HCT116 (cell line): ENCODE measurements at regions not wholly inside any gene's neighbourhood (a gene's known extent, or its start where the extent isn't known, plus 50 kb on each side); places are given as distances from the start of the nearest gene placed in this dataset.

Source experiments
- ATAC-seq: fragments of 200-7000 bp; cut with Tn5 transposase; 2 replicates; pipeline ENCODE4 v1.9.1; 2020; ENCODE audit warnings: mild to moderate bottlenecking, moderate library complexity
- BruUV-seq: library from RNA; stranded (reverse); fragments of 400-500 nt; replicated peaks from 2 replicates; lab custom pipeline; 2021; lab: Mats Ljungman, UMichigan
- CTCF ChIA-PET: fragments of 300-600 bp; sonication (Branson Sonifier 250); formaldehyde crosslinking; loops from one replicate; lab custom pipeline; 2021; ENCODE audit warnings: antibody characterized with exemption; lab: Charles Lee
- POLR2A ChIA-PET: fragments of 300-600, 350-600 bp; sonication (Branson Sonifier 250); formaldehyde crosslinking; loops from one replicate; lab custom pipeline; 2021; ENCODE audit warnings: antibody characterized with exemption; lab: Charles Lee
- RAD21 ChIA-PET, 2 experiments: fragments of 300-600 bp; sonication (Branson Sonifier 250); formaldehyde crosslinking; loops; one replicate each; lab custom pipeline; 2023; ENCODE audit warnings: low total read pairs in 2 of 2; ENCODE audit not compliant: uncharacterized antibody in 2 of 2, unreplicated experiment in 2 of 2, low non-redundant PET in 1 of 2; lab: Charles Lee
- DNase-seq: peaks from one replicate; pipeline ENCODE4 v3.0.0-alpha.2; 2010; ENCODE audit warnings: low read depth, low spot score
- H2AFZ ChIP-seq: fragments of 200-600 bp; shearing (Covaris generic), sonication (generic); 2 replicates; pipeline ENCODE4 v1.6.1; 2017; ENCODE audit warnings: low read depth, mixed run types, mixed read lengths, antibody characterized with exemption, low read length; ENCODE audit not compliant: poor library complexity, severe bottlenecking
- H3K27ac ChIP-seq: 2 replicates; pipeline ENCODE4 v1.5.1; 2012; ENCODE audit warnings: low read depth, low read length
- H3K27me3 ChIP-seq: fragments of 200-600 bp; sonication (generic); 2 replicates; pipeline ENCODE4 v1.6.1; 2016; ENCODE audit warnings: mixed run types, low read length, mixed read lengths; ENCODE audit not compliant: insufficient read depth
- H3K36me3 ChIP-seq, 2 experiments: fragments of 200-500 bp in 1 of 2; fragments of 200-600 bp in 1 of 2; sonication (Bioruptor generic) in 1 of 2; sonication (generic) in 1 of 2; 2 replicates each; pipeline versions ENCODE4 v1.5.1 to v1.6.1; 2014 to 2016; ENCODE audit warnings: low read length in 2 of 2, inconsistent platforms in 1 of 2, mixed read lengths in 1 of 2, mixed run types in 1 of 2; ENCODE audit not compliant: insufficient read depth in 2 of 2, control insufficient read depth in 1 of 2
- H3K4me1 ChIP-seq, 2 experiments: fragments of 200-600 bp in 1 of 2; sonication (generic) in 1 of 2; 2 replicates each; pipeline versions ENCODE4 v1.5.1 to v1.6.1; 2012 to 2017; ENCODE audit warnings: low read length in 2 of 2, inconsistent platforms in 1 of 2, mild to moderate bottlenecking in 1 of 2, mixed read lengths in 1 of 2, mixed run types in 1 of 2, moderate library complexity in 1 of 2; ENCODE audit not compliant: insufficient read depth in 2 of 2, control insufficient read depth in 1 of 2
- H3K4me2 ChIP-seq: fragments of 200-600 bp; sonication (generic); 2 replicates; pipeline ENCODE4 v1.6.1; 2017; ENCODE audit warnings: mixed run types, low read length, mixed read lengths
- H3K4me3 ChIP-seq, 2 experiments: fragments of 200-600 bp in 1 of 2; sonication (generic) in 1 of 2; replicated peaks in 1 of 2; 2 replicates each; pipeline ENCODE4 v1.5.1; 2011 to 2016; ENCODE audit warnings: low read length in 2 of 2, control low read depth in 1 of 2, low read depth in 1 of 2, mild to moderate bottlenecking in 1 of 2, mixed read lengths in 1 of 2, mixed run types in 1 of 2
- H3K79me2 ChIP-seq: fragments of 200-600 bp; sonication (generic); 2 replicates; pipeline ENCODE4 v1.6.1; 2017; ENCODE audit warnings: mild to moderate bottlenecking, mixed run types, low read length, moderate library complexity, mixed read lengths; ENCODE audit not compliant: insufficient read depth
- H3K9ac ChIP-seq: fragments of 200-600 bp; sonication (generic); 2 replicates; pipeline ENCODE4 v1.6.1; 2016; ENCODE audit warnings: low read length, mixed read lengths
- H3K9me2 ChIP-seq: fragments of 200-600 bp; sonication (generic), shearing (Covaris generic); 2 replicates; pipeline ENCODE4 v1.6.1; 2017; ENCODE audit warnings: mixed run types, mild to moderate bottlenecking, moderate library complexity; ENCODE audit not compliant: insufficient read depth
- H3K9me3 ChIP-seq, 2 experiments: fragments of 200-500 bp in 1 of 2; fragments of 200-600 bp in 1 of 2; sonication (Bioruptor generic) in 1 of 2; sonication (generic) in 1 of 2; 2 replicates each; pipeline ENCODE4 v1.6.1; 2014 to 2017; ENCODE audit warnings: low read length in 2 of 2, mixed read lengths in 2 of 2, inconsistent platforms in 1 of 2, low read depth in 1 of 2, mild to moderate bottlenecking in 1 of 2, mixed run types in 1 of 2, moderate library complexity in 1 of 2; ENCODE audit not compliant: control insufficient read depth in 1 of 2, insufficient read depth in 1 of 2
- H4K20me1 ChIP-seq: fragments of 200-600 bp; sonication (generic), shearing (Covaris generic); 2 replicates; pipeline ENCODE4 v1.6.1; 2017; ENCODE audit warnings: mixed run types, mild to moderate bottlenecking, moderate library complexity; ENCODE audit not compliant: insufficient read depth
- EGR1 ChIP-seq: IDR thresholded peaks from 2 replicates; pipeline ENCODE4 v1.6.1; 2012; ENCODE audit warnings: low read depth
- ELF1 ChIP-seq: IDR thresholded peaks from 2 replicates; pipeline ENCODE4 v1.6.1; 2012; ENCODE audit warnings: low read depth, borderline replicate concordance
- EZH2 ChIP-seq: fragments of 200-600 bp; sonication (generic); IDR thresholded peaks from 2 replicates; pipeline ENCODE4 v1.6.1; 2017; ENCODE audit warnings: antibody characterized with exemption, mixed run types
- EZH2phosphoT487 ChIP-seq: fragments of 200-600 bp; IDR thresholded peaks from 2 replicates; pipeline ENCODE4 v1.6.1; 2018; ENCODE audit warnings: antibody characterized with exemption, borderline replicate concordance
- FOSL1 ChIP-seq: IDR thresholded peaks from 2 replicates; pipeline ENCODE4 v1.6.1; 2012; ENCODE audit warnings: low read depth
- SIN3A ChIP-seq: IDR thresholded peaks from 2 replicates; pipeline ENCODE4 v1.6.1; 2012; ENCODE audit warnings: low read depth
- SP1 ChIP-seq: IDR thresholded peaks from 2 replicates; pipeline ENCODE4 v1.6.1; 2012; ENCODE audit warnings: low read depth
- TCF7L2 ChIP-seq: IDR thresholded peaks from 2 replicates; pipeline ENCODE4 v1.7.0; 2011; ENCODE audit warnings: borderline replicate concordance, inconsistent platforms; ENCODE audit not compliant: insufficient read depth, insufficient read length; ENCODE audit errors: extremely low read depth
- ZNF274 ChIP-seq: fragments of 200-500 bp; sonication (Bioruptor generic); IDR thresholded peaks from 2 replicates; pipeline ENCODE4 v1.6.1; 2014; ENCODE audit warnings: mild to moderate bottlenecking, low read depth, low read length, inconsistent platforms
- intact Hi-C: fragments of 100-400 bp; cut with micrococcal nuclease; formaldehyde crosslinking; loops from 2 replicates; pipeline ENCODE4 v1.10.0; 2022
- TF ChIP-seq, protein P1 (sequence below): IDR thresholded peaks from 2 replicates; pipeline ENCODE4 v1.6.1; 2012; ENCODE audit warnings: low read depth
- TF ChIP-seq, protein P2 (sequence below): IDR thresholded peaks from 2 replicates; pipeline ENCODE4 v1.6.1; 2012
- TF ChIP-seq, protein P3 (sequence below): IDR thresholded peaks from 2 replicates; pipeline ENCODE4 v1.6.1; 2012

DNA sequence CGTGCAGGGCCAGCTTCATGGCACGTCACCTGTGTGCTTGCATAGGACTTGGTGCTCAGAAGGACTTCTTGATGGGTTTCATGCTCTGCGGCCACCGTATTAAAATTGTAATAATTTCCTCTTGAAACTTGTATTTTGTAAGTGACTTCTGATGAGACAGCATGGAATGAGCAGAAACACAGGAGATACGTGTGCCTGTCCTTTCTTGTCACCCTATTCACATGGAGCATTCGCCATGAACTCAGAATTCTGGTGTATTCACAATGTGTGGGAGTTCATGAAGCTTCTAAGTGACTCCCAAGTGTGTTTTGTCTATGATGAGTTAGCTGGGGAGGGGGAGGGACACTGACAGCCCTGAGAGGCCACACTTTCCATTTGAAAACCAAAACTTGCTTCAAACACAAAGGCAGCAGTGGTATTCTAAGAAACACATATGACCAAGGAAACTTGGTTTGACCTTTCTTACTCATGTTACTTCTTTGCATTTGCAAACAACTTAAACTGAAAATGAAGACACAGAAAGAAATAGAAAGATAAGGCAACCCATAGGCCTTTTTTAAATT, 92.1 kb upstream of the NEDD9 start (continued):
- TF ChIP-seq, protein P1, sequence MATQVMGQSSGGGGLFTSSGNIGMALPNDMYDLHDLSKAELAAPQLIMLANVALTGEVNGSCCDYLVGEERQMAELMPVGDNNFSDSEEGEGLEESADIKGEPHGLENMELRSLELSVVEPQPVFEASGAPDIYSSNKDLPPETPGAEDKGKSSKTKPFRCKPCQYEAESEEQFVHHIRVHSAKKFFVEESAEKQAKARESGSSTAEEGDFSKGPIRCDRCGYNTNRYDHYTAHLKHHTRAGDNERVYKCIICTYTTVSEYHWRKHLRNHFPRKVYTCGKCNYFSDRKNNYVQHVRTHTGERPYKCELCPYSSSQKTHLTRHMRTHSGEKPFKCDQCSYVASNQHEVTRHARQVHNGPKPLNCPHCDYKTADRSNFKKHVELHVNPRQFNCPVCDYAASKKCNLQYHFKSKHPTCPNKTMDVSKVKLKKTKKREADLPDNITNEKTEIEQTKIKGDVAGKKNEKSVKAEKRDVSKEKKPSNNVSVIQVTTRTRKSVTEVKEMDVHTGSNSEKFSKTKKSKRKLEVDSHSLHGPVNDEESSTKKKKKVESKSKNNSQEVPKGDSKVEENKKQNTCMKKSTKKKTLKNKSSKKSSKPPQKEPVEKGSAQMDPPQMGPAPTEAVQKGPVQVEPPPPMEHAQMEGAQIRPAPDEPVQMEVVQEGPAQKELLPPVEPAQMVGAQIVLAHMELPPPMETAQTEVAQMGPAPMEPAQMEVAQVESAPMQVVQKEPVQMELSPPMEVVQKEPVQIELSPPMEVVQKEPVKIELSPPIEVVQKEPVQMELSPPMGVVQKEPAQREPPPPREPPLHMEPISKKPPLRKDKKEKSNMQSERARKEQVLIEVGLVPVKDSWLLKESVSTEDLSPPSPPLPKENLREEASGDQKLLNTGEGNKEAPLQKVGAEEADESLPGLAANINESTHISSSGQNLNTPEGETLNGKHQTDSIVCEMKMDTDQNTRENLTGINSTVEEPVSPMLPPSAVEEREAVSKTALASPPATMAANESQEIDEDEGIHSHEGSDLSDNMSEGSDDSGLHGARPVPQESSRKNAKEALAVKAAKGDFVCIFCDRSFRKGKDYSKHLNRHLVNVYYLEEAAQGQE: no peak
- no peak for TF ChIP-seq ZNF274
- TF ChIP-seq EZH2phosphoT487: no peak
- TF ChIP-seq, protein P2, sequence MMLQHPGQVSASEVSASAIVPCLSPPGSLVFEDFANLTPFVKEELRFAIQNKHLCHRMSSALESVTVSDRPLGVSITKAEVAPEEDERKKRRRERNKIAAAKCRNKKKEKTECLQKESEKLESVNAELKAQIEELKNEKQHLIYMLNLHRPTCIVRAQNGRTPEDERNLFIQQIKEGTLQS: no peak
- TF ChIP-seq, all 23 proteins: peak for 0

DNA sequence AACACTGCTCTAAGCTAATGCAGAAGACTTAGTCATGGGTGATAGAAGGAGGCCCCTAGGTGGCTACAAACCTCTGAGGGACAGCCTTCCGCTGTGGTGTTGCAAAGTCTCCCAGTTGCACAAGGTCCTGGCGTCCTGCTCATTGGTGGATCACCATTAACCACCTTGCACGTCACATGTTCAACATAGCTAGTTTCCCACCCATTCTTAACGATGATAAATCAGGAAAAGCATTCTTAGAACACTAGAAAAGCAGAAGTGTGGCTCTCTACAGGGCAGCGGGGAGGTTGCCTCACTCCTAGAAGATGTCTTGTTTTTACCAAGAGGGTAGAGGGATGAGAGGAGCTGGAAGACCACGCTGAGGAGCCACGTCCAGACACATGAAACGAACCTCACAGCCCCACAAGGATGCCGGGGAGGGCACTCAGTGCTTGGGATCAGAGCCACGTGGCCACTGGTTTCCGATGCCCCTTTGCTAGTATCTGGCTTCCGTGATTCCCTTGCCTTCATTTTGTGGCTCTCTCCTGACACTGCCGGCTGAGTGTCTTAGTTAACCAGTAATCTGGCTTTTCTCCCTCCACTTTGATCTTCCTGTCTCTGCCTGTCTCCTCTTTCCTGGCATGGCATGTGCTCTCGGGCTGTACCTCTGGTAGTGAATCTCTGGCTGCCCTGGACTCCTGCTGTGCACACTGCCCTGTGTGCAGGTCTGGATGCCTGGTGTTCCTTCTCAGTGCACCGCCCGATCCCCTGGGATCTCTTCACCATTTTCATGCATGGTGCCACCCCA, 91.4 kb upstream of the NEDD9 start:
- Histone ChIP-seq H3K9me2 (no peaks in the 10 kb centered on the region), H3K27ac (no peak overlapping the region), H3K79me2 (no peaks in the 10 kb centered on the region), H3K9me3 (no peaks in the 10 kb centered on the region)
- CTCF ChIA-PET: no interaction called here
- TF ChIP-seq SP1 (no peak), EGR1 (no peak), SIN3A (no peak), FOSL1 (no peak), EZH2phosphoT487 (no peak), EZH2 (no peak), TCF7L2 (no peak), ELF1 (no peak)
- TF ChIP-seq, protein P3, sequence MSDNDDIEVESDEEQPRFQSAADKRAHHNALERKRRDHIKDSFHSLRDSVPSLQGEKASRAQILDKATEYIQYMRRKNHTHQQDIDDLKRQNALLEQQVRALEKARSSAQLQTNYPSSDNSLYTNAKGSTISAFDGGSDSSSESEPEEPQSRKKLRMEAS: no peak
- TF ChIP-seq, all 23 proteins: peak for 0
- no peaks in the 10 kb centered on the region for H3K36me3 ChIP-seq
- no peaks in the 10 kb centered on the region for H3K4me1 ChIP-seq
- no TSS peak for BruUV-seq
- ATAC-seq (no peak), DNase-seq (no peak)
- no peak overlapping the region for H3K4me3 ChIP-seq
- POLR2A ChIA-PET: no interaction called here
- H3K27me3 ChIP-seq: no peaks in the 10 kb centered on the region
- no peak overlapping the region for H3K9ac ChIP-seq
- no peaks in the 10 kb centered on the region for H4K20me1 ChIP-seq
- intact Hi-C loops: no loop called here
- RAD21 ChIA-PET: no interaction called here
- H3K4me2 ChIP-seq: no peak overlapping the region
- H2AFZ ChIP-seq: no peak overlapping the region
